H54 (cell line): ENCODE measurements at regions not wholly inside any gene's neighbourhood (a gene's known extent, or its start where the extent isn't known, plus 50 kb on each side); places are given as distances from the start of the nearest gene placed in this dataset.

ENCODE experiments used
- DNase-seq: peaks from one replicate; pipeline ENCODE4 v3.0.0; 2011; ENCODE audit warnings: low spot score, mixed read lengths; ENCODE audit not compliant: insufficient read length
- FAIRE-seq: peaks from 3 replicates; lab custom pipeline; 2011; peaks lifted over from hg19 to GRCh38; lab: Jason Lieb, UNC
- POLR2A ChIP-seq: IDR thresholded peaks from 2 replicates; pipeline ENCODE4 v1.6.1; 2011; ENCODE audit warnings: low read depth, mild to moderate bottlenecking, low read length

- TF ChIP-seq POLR2A = no peak
- no peak for DNase-seq
- no peak for FAIRE-seq
Measured at GRCh38 chr9:88196142-88196790, 58.0 kb upstream of the SPATA31C2 start.

GRCh38 chr9:88193766-88194165 lies 55.5 kb upstream of the SPATA31C2 start:
- DNase-seq = no peak
- FAIRE-seq = no peak
- TF ChIP-seq POLR2A = no peak

- no peak for FAIRE-seq
Measured at GRCh38 chr9:88191456-88191855, 53.2 kb upstream of the SPATA31C2 start.

GRCh38 chr9:88189371-88189770 lies 51.1 kb upstream of the SPATA31C2 start:
- FAIRE-seq (peak; percentile 45), DNase-seq (no peak)
- no peak for TF ChIP-seq POLR2A

More at GRCh38 chr9:88191456-88191855, 53.2 kb upstream of the SPATA31C2 start:
- no peak for DNase-seq
- no peak for TF ChIP-seq POLR2A
